HG03439 (cell line): ENCODE measurements at regions not wholly inside any gene's neighbourhood (a gene's known extent, or its start where the extent isn't known, plus 50 kb on each side); places are given as distances from the start of the nearest gene placed in this dataset.
"Not testable (repeated sequence)": the region's sequence is repeated elsewhere in the genome, so short reads cannot be mapped to it uniquely, and the experiment has no call there.

Experiments used
- ATAC-seq: cut with Tn5 transposase; IDR thresholded peaks from one replicate; pipeline ENCODE4 v1.9.1; 2021; ENCODE audit warnings: mild to moderate bottlenecking, moderate library complexity; ENCODE audit not compliant: unreplicated experiment

GRCh38 chr18:33820517-33821371 lies 242.7 kb downstream of the ASXL3 start:
- no peak for ATAC-seq

GRCh38 chr18:33819692-33820343 lies 241.8 kb downstream of the ASXL3 start:
- not testable (repeated sequence) for ATAC-seq

- ATAC-seq, result no peak
Measured at GRCh38 chr18:33818145-33818544, 240.1 kb downstream of the ASXL3 start.

GRCh38 chr18:33817096-33817495 lies 239.1 kb downstream of the ASXL3 start:
- no peak for ATAC-seq

GRCh38 chr18:33814546-33814945 lies 236.5 kb downstream of the ASXL3 start:
- no peak for ATAC-seq

GRCh38 chr18:33812186-33812585 lies 234.2 kb downstream of the ASXL3 start:
- ATAC-seq, result no peak

- no peak for ATAC-seq
Measured at GRCh38 chr18:33805592-33805991, 227.6 kb downstream of the ASXL3 start.

- no peak for ATAC-seq
Measured at GRCh38 chr18:33804258-33804657, 226.2 kb downstream of the ASXL3 start.

GRCh38 chr18:33803636-33804035 lies 225.6 kb downstream of the ASXL3 start:
- no peak for ATAC-seq

GRCh38 chr18:33802955-33803354 lies 224.9 kb downstream of the ASXL3 start:
- ATAC-seq, result no peak
